ENCODE measurements at regions not wholly inside any gene's neighbourhood (a gene's known extent, or its start where the extent isn't known, plus 50 kb on each side); places are given as distances from the start of the nearest gene placed in this dataset.

DNA sequence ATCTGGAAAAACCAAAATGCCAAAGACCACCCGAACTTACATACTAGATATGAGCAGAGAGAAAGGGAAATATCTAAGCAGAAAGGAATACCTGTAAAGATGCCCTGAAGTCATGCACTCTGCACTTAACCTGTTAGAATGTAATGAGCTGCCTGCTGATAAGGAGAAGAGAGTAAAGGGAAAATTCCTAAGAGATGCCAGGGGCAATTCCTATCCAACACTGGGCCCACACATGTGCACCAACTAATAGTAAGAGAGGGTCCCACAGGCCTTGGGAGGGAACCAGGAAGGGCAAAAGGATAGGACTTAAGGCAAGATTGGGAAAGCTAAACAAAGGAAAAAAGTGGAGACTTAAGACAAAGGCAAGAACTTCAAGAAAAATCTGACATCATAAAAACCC, 189.5 kb downstream of the NSUN3 start:
- no peaks in the 10 kb centered on the region for H3K36me3 ChIP-seq (replicated peaks in 1 of 2)
- no peak overlapping the region for H3K27ac ChIP-seq
- TF ChIP-seq POLR2A (IDR thresholded peaks at IDR 0.05), result no peak
- TF ChIP-seq, protein P1, sequence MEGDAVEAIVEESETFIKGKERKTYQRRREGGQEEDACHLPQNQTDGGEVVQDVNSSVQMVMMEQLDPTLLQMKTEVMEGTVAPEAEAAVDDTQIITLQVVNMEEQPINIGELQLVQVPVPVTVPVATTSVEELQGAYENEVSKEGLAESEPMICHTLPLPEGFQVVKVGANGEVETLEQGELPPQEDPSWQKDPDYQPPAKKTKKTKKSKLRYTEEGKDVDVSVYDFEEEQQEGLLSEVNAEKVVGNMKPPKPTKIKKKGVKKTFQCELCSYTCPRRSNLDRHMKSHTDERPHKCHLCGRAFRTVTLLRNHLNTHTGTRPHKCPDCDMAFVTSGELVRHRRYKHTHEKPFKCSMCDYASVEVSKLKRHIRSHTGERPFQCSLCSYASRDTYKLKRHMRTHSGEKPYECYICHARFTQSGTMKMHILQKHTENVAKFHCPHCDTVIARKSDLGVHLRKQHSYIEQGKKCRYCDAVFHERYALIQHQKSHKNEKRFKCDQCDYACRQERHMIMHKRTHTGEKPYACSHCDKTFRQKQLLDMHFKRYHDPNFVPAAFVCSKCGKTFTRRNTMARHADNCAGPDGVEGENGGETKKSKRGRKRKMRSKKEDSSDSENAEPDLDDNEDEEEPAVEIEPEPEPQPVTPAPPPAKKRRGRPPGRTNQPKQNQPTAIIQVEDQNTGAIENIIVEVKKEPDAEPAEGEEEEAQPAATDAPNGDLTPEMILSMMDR (IDR thresholded peaks at IDR 0.05), result no peak
- no peaks in the 10 kb centered on the region for H3K27me3 ChIP-seq
- intact Hi-C loops (cut with DNase I), result no loop called here
- WGBS, 4 donors, result 53 to 81% (median 70%) methylated on average over 1 of the region's 1 CpG
- no peaks in the 10 kb centered on the region for H3K4me1 ChIP-seq (replicated peaks in 1 of 2)
- DNase-seq, result no peak
- H3K4me3 ChIP-seq, result no peak overlapping the region
- no peaks in the 10 kb centered on the region for H3K9me3 ChIP-seq (replicated peaks in 1 of 3)

DNA sequence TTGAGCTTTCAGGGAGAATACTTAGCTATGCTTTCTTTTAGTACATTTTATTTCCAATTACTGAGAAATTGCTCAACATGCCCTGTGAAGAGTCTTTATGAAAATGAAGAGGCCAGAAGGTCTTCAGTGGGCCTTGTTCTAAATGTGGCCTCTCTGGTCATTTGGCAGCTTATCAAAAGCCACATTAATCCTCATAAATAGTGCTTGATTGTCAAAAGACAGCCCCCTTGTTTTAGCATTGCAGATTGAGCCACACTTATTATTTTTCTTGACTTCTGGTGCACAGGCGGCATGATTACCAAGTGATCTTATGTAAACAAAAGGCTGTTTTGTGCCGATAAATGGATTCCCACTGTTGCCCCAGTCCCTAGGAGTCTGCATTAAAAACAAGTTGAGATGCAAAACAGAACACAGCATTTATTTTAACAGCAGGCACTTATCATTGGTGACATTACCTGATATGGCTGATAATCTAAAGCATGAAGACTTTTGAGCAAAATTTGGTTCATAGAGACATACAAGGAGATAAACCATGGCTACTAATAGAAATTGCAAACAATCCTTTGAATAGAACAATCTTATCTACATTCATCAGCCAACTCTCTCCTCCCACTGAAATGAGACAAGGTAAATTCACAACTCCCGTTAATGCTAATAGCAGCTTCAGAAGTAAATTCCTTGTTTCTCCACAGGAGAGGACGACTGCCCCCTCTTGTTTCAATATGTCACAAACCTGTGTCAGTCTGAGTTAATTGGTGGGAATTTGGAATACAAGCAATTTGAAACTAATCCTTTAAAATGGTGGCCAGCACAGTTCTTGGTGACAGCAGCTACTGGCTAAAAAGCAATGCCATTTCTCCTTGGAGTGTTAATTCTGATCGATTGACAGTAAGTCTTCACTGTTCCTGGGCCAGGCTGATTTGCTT, 194.3 kb downstream of the NSUN3 start:
- no peak for TF ChIP-seq POLR2A (IDR thresholded peaks at IDR 0.05)
- TF ChIP-seq, protein P1 (IDR thresholded peaks at IDR 0.05), result no peak
- no peak for DNase-seq
- H3K27me3 ChIP-seq, result no peaks in the 10 kb centered on the region
- H3K4me1 ChIP-seq (replicated peaks in 1 of 2), result no peaks in the 10 kb centered on the region
- H3K27ac ChIP-seq, result no peak overlapping the region
- intact Hi-C loops (cut with DNase I), result no loop called here
- H3K4me3 ChIP-seq, result no peak overlapping the region
- no peaks in the 10 kb centered on the region for H3K9me3 ChIP-seq (replicated peaks in 1 of 3)
- no peaks in the 10 kb centered on the region for H3K36me3 ChIP-seq (replicated peaks in 1 of 2)
- WGBS, 4 donors, result 66 to 84% (median 75%) methylated on average over 5 of the region's 5 CpGs

DNA sequence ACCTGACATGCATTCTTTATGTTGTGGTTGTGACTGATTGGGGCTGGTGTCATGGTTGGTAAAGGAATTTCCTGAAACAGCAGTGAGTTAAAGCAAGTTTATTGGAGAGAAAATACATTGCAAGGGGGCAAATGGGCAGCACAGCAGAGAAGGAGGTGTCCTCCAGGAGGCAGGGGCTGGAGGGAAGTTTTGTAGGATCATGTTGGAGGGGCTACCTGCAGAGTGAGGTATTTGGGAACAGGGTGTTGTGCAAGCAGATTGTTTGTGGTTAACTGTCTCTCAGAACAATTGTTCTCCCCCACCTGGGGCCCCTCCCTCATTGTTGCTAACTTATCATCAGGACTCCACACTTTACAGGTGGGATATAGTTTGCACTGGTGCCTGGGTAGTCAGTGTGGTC, 196.0 kb downstream of the NSUN3 start:
- Histone ChIP-seq H3K36me3 (replicated peaks in 1 of 2) (no peaks in the 10 kb centered on the region), H3K4me3 (no peak overlapping the region), H3K4me1 (replicated peaks in 1 of 2) (no peaks in the 10 kb centered on the region), H3K27ac (no peak overlapping the region), H3K9me3 (replicated peaks in 1 of 3) (no peaks in the 10 kb centered on the region), H3K27me3 (no peaks in the 10 kb centered on the region)
- intact Hi-C loops (cut with DNase I), result no loop called here
- TF ChIP-seq, protein P1 (IDR thresholded peaks at IDR 0.05), result no peak
- TF ChIP-seq POLR2A (IDR thresholded peaks at IDR 0.05), result no peak
- DNase-seq, result no peak

DNA sequence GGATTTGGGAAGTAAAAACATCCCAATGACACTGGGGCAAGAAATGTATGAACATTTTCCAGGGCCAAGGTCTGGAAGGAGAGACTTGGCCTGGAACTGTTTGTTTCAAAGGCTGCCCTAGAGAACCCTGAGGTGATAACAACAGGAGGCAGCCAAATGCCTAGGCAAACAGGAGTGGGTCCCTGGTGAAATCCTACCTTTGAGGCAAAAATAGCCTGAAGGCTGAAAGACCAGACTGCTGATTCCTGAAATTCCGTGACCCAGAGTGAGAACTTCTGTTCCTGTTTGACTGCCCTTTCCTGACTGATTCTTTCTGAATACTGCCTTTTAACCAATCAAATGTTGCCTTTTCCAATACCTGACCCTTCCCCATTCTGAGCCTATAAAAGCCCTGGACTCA, 196.4 kb downstream of the NSUN3 start:
- Histone ChIP-seq H3K27me3 (no peaks in the 10 kb centered on the region), H3K36me3 (replicated peaks in 1 of 2) (no peaks in the 10 kb centered on the region), H3K4me3 (no peak overlapping the region), H3K9me3 (replicated peaks in 1 of 3) (no peaks in the 10 kb centered on the region), H3K27ac (no peak overlapping the region), H3K4me1 (replicated peaks in 1 of 2) (no peaks in the 10 kb centered on the region)
- WGBS, 4 donors, result 73 to 83% (median 77%) methylated on average over 1 of the region's 1 CpG
- intact Hi-C loops (cut with DNase I), result no loop called here
- no peak for TF ChIP-seq POLR2A (IDR thresholded peaks at IDR 0.05)
- TF ChIP-seq, protein P1 (IDR thresholded peaks at IDR 0.05), result no peak
- no peak for DNase-seq
